IMR-90 (cell line): ENCODE measurements at regions not wholly inside any gene's neighbourhood (a gene's known extent, or its start where the extent isn't known, plus 50 kb on each side); places are given as distances from the start of the nearest gene placed in this dataset.

Experiments used
- ATAC-seq: fragments of 200-7000 bp; cut with Tn5 transposase; 2 replicates; pipeline ENCODE4 v1.9.1; 2020; ENCODE audit warnings: low read depth, mild to moderate bottlenecking, moderate library complexity
- BruUV-seq: library from RNA; stranded (reverse); fragments of 400-500 nt; replicated peaks from 2 replicates; lab custom pipeline; 2021; lab: Mats Ljungman, UMichigan
- CTCF ChIA-PET: fragments of 300-600 bp; formaldehyde crosslinking; extraction: SDS; loops from one replicate; lab custom pipeline; 2021; ENCODE audit warnings: antibody characterized with exemption; lab: Yijun Ruan, JAX
- POLR2A ChIA-PET: fragments of 300-600 bp; sonication (Branson Sonifier 250); formaldehyde crosslinking; loops from one replicate; lab custom pipeline; 2022; ENCODE audit warnings: antibody characterized with exemption; ENCODE audit not compliant: unreplicated experiment; lab: Charles Lee
- DNase-seq: peaks from one replicate; pipeline ENCODE4 v3.0.0; 2013
- H2AFZ ChIP-seq: replicated peaks from 2 replicates; pipeline ENCODE3; 2013; ENCODE audit warnings: low read length, mild to moderate bottlenecking; ENCODE audit not compliant: poor library complexity
- H2AK5ac ChIP-seq: 2 replicates; pipeline ENCODE4 v1.6.1; 2013; ENCODE audit warnings: low read depth, low read length, inconsistent platforms
- H2AK9ac ChIP-seq: replicated peaks from 2 replicates; pipeline ENCODE3; 2013; ENCODE audit warnings: mild to moderate bottlenecking, low read depth, low read length, moderate library complexity; ENCODE audit not compliant: poor library complexity
- H2BK120ac ChIP-seq: 2 replicates; pipeline ENCODE4 v1.6.1; 2013; ENCODE audit warnings: low read depth, low read length, inconsistent platforms
- H2BK15ac ChIP-seq: 3 replicates; pipeline ENCODE4 v1.6.1; 2013; ENCODE audit warnings: low read depth, low read length, inconsistent platforms
- H2BK20ac ChIP-seq: 2 replicates; pipeline ENCODE4 v1.6.1; 2013; ENCODE audit warnings: low read depth, mild to moderate bottlenecking, inconsistent platforms, low read length, moderate library complexity
- H2BK5ac ChIP-seq: 2 replicates; pipeline ENCODE4 v1.6.1; 2013; ENCODE audit warnings: mild to moderate bottlenecking, low read depth, low read length, inconsistent platforms; ENCODE audit not compliant: poor library complexity, severe bottlenecking
- H3K14ac ChIP-seq: replicated peaks from 2 replicates; pipeline ENCODE4 v1.6.1; 2013; ENCODE audit warnings: low read depth, low read length, inconsistent platforms
- H3K18ac ChIP-seq: 2 replicates; pipeline ENCODE4 v1.6.1; 2013; ENCODE audit warnings: low read depth, low read length, control low read depth
- H3K23ac ChIP-seq: 2 replicates; pipeline ENCODE4 v1.6.1; 2013; ENCODE audit warnings: low read depth, low read length, inconsistent platforms
- H3K27ac ChIP-seq: 2 replicates; pipeline ENCODE4 v1.5.1; 2013; ENCODE audit warnings: mild to moderate bottlenecking, control low read depth, low read length; ENCODE audit not compliant: insufficient read depth
- H3K27me3 ChIP-seq: 2 replicates; pipeline ENCODE4 v1.6.1; 2013; ENCODE audit warnings: low read length; ENCODE audit not compliant: control insufficient read depth, insufficient read depth
- H3K36me3 ChIP-seq: 2 replicates; pipeline ENCODE4 v1.6.1; 2013; ENCODE audit warnings: low read length, mixed read lengths; ENCODE audit not compliant: control insufficient read depth, insufficient read depth
- H3K4ac ChIP-seq: 2 replicates; pipeline ENCODE4 v1.6.1; 2013; ENCODE audit warnings: low read depth, low read length, inconsistent platforms
- H3K4me1 ChIP-seq: 2 replicates; pipeline ENCODE4 v1.6.1; 2013; ENCODE audit warnings: low read length, mixed read lengths; ENCODE audit not compliant: control insufficient read depth, insufficient read depth
- H3K4me2 ChIP-seq: 2 replicates; pipeline ENCODE4 v1.6.1; 2013; ENCODE audit warnings: low read depth, mild to moderate bottlenecking, control low read depth, low read length, moderate library complexity
- H3K4me3 ChIP-seq: 2 replicates; pipeline ENCODE4 v1.5.1; 2013; ENCODE audit warnings: low read depth, mild to moderate bottlenecking, control low read depth, low read length, moderate library complexity; ENCODE audit not compliant: insufficient read depth
- H3K56ac ChIP-seq: 2 replicates; pipeline ENCODE4 v1.6.1; 2013; ENCODE audit warnings: low read length, inconsistent platforms; ENCODE audit not compliant: insufficient read depth; ENCODE audit errors: extremely low read depth
- H3K79me1 ChIP-seq, 2 experiments: 2 replicates each; pipeline ENCODE4 v1.6.1; 2013; ENCODE audit warnings: low read length in 2 of 2, inconsistent platforms in 1 of 2, low read depth in 1 of 2
- H3K9ac ChIP-seq: 2 replicates; pipeline ENCODE4 v1.6.1; 2013; ENCODE audit warnings: low read depth, low read length, control low read depth
- H3K9me1 ChIP-seq: 2 replicates; pipeline ENCODE4 v1.6.1; 2013; ENCODE audit warnings: low read length, inconsistent platforms; ENCODE audit not compliant: insufficient read depth
- H3K9me3 ChIP-seq: 2 replicates; pipeline ENCODE4 v1.6.1; 2013; ENCODE audit warnings: low read length; ENCODE audit not compliant: control insufficient read depth, insufficient read depth
- H4K20me1 ChIP-seq: 2 replicates; pipeline ENCODE4 v1.6.1; 2013; ENCODE audit warnings: low read length, inconsistent platforms; ENCODE audit not compliant: insufficient read depth
- H4K5ac ChIP-seq: 2 replicates; pipeline ENCODE4 v1.6.1; 2013; ENCODE audit warnings: mild to moderate bottlenecking, low read depth, low read length, control low read depth
- H4K8ac ChIP-seq, 2 experiments: 2 replicates each; pipeline ENCODE4 v1.6.1; 2013; ENCODE audit warnings: low read depth in 2 of 2, low read length in 2 of 2, control low read depth in 1 of 2, inconsistent platforms in 1 of 2
- H4K91ac ChIP-seq: 2 replicates; pipeline ENCODE4 v1.6.1; 2013; ENCODE audit warnings: low read depth, low read length, inconsistent platforms; ENCODE audit not compliant: insufficient read depth
- BHLHE40 ChIP-seq: fragments of 150-350 bp; IDR thresholded peaks from 2 replicates; pipeline ENCODE4 v1.6.1; 2016; ENCODE audit warnings: mild to moderate bottlenecking, low read depth, low read length
- CEBPB ChIP-seq: IDR thresholded peaks from 2 replicates; pipeline ENCODE4 v1.6.1; 2012; ENCODE audit warnings: low read depth, low read length, improper control_type of control experiment
- CHD1 ChIP-seq: IDR thresholded peaks from 2 replicates; pipeline ENCODE4 v1.6.1; 2012; ENCODE audit warnings: low read depth, low read length, improper control_type of control experiment
- FOS ChIP-seq: fragments of 150-350 bp; IDR thresholded peaks from 2 replicates; pipeline ENCODE4 v1.6.1; 2016; ENCODE audit warnings: low read depth, low read length
- MAFK ChIP-seq: IDR thresholded peaks from 2 replicates; pipeline ENCODE4 v1.6.1; 2012; ENCODE audit warnings: low read depth, low read length, improper control_type of control experiment
- MAZ ChIP-seq: IDR thresholded peaks from 2 replicates; pipeline ENCODE4 v1.6.1; 2012; ENCODE audit warnings: low read depth, mild to moderate bottlenecking, low read length, improper control_type of control experiment, moderate library complexity, borderline replicate concordance
- MXI1 ChIP-seq: IDR thresholded peaks from 2 replicates; pipeline ENCODE4 v1.6.1; 2012; ENCODE audit warnings: low read depth, mild to moderate bottlenecking, low read length, moderate library complexity, borderline replicate concordance
- NFE2L2 ChIP-seq: fragments of 150-350 bp; IDR thresholded peaks from 2 replicates; pipeline ENCODE4 v1.6.1; 2016; ENCODE audit warnings: low read depth, mild to moderate bottlenecking, low read length
- POLR2A ChIP-seq: IDR thresholded peaks from 2 replicates; pipeline ENCODE4 v1.6.1; 2012; ENCODE audit warnings: mild to moderate bottlenecking, low read depth, low read length
- RAD21 ChIP-seq: IDR thresholded peaks from 2 replicates; pipeline ENCODE4 v1.6.1; 2012; ENCODE audit warnings: low read length, improper control_type of control experiment
- RCOR1 ChIP-seq: IDR thresholded peaks from 2 replicates; pipeline ENCODE4 v1.6.1; 2012; ENCODE audit warnings: mild to moderate bottlenecking, low read length, improper control_type of control experiment; ENCODE audit not compliant: insufficient replicate concordance
- RFX5 ChIP-seq: IDR thresholded peaks from 2 replicates; pipeline ENCODE4 v1.8.0; 2012; ENCODE audit warnings: low read depth, mild to moderate bottlenecking, low read length, moderate library complexity
- SMC3 ChIP-seq: fragments of 150-350 bp; IDR thresholded peaks from 2 replicates; pipeline ENCODE4 v1.6.1; 2016; ENCODE audit warnings: low read depth, mild to moderate bottlenecking, antibody characterized with exemption, low read length, moderate library complexity
- dilution Hi-C: fragments of 300-500 bp; cut with HindIII; formaldehyde crosslinking; loops from one replicate; pipeline ENCODE4 v1.14.3; 2018; ENCODE audit warnings: low sequenced_read_pairs; ENCODE audit not compliant: unreplicated experiment
- in situ Hi-C: fragments of 300-500 bp; cut with MboI; formaldehyde crosslinking; loops from 3 replicates; pipeline ENCODE4 v1.14.3; 2019; ENCODE audit warnings: low sequenced_read_pairs, inconsistent platforms, mixed read lengths
- intact Hi-C: fragments of 100-400 bp; cut with micrococcal nuclease; formaldehyde crosslinking; loops from 2 replicates; pipeline ENCODE4 v1.10.0; 2022
- TF ChIP-seq, protein P1 (sequence below): fragments of 150-350 bp; IDR thresholded peaks from 2 replicates; pipeline ENCODE4 v1.6.1; 2016; ENCODE audit warnings: low read depth, mild to moderate bottlenecking, low read length, moderate library complexity, borderline replicate concordance
- TF ChIP-seq, protein P2 (sequence below): conservative IDR thresholded peaks from 2 replicates; pipeline ENCODE4 v1.5.1; 2012; ENCODE audit warnings: mild to moderate bottlenecking, low read depth, low read length, improper control_type of control experiment
- TF ChIP-seq, protein P3 (sequence below): fragments of 150-350 bp; IDR thresholded peaks from 2 replicates; pipeline ENCODE4 v1.6.1; 2017; ENCODE audit warnings: mild to moderate bottlenecking, antibody characterized with exemption, low read length, low read depth

DNA sequence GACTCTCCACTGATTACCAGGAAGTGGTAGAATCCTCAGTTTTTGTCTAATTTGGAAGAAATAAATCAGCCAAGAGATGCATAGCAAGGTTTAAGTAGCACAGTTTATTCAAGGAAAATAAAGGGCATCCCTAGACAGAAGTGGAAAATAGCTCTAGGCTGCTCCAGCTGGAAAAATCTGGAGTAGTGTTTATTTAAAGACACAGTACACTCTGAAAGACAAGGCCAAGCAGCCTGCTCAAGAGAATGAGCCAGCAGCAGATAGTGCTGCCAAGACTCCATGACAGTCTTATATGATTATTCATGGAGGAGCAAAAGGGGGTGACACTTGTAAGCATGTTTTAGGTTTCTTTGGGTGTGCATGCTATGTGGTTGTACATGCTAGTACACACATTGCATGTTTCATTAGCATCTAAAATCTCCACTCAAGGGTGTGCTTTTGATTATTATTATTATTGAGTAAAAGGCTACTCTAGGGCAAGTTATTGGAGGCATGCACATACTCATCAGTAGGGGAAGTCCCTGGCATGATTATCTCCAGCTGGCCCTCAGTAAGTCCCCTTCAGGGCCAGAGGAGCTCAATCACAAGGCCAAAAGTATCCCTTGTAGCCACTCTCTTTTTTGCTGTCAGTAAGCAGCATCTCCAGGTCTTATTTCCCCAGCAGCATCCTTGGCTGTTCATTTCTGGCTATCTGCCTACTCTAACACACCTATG is 85.1 kb upstream of the USP9Y start:
- H3K36me3 ChIP-seq: no peaks in the 10 kb centered on the region
- H3K23ac ChIP-seq: no peak overlapping the region
- no peak overlapping the region for H4K5ac ChIP-seq
- no peaks in the 10 kb centered on the region for H4K20me1 ChIP-seq
- H3K9me3 ChIP-seq: no peaks in the 10 kb centered on the region
- H3K27me3 ChIP-seq: no peaks in the 10 kb centered on the region
- H2BK5ac ChIP-seq: no peak overlapping the region
- H3K4me1 ChIP-seq: no peaks in the 10 kb centered on the region
- H2AK9ac ChIP-seq: no peak overlapping the region
- H3K4me2 ChIP-seq: no peak overlapping the region
- no peak for TF ChIP-seq FOS
- TF ChIP-seq, protein P1, sequence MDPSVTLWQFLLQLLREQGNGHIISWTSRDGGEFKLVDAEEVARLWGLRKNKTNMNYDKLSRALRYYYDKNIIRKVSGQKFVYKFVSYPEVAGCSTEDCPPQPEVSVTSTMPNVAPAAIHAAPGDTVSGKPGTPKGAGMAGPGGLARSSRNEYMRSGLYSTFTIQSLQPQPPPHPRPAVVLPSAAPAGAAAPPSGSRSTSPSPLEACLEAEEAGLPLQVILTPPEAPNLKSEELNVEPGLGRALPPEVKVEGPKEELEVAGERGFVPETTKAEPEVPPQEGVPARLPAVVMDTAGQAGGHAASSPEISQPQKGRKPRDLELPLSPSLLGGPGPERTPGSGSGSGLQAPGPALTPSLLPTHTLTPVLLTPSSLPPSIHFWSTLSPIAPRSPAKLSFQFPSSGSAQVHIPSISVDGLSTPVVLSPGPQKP: no peak
- no peak for TF ChIP-seq RCOR1
- no peak for TF ChIP-seq NFE2L2
- TF ChIP-seq SMC3: no peak
- TF ChIP-seq, protein P2, sequence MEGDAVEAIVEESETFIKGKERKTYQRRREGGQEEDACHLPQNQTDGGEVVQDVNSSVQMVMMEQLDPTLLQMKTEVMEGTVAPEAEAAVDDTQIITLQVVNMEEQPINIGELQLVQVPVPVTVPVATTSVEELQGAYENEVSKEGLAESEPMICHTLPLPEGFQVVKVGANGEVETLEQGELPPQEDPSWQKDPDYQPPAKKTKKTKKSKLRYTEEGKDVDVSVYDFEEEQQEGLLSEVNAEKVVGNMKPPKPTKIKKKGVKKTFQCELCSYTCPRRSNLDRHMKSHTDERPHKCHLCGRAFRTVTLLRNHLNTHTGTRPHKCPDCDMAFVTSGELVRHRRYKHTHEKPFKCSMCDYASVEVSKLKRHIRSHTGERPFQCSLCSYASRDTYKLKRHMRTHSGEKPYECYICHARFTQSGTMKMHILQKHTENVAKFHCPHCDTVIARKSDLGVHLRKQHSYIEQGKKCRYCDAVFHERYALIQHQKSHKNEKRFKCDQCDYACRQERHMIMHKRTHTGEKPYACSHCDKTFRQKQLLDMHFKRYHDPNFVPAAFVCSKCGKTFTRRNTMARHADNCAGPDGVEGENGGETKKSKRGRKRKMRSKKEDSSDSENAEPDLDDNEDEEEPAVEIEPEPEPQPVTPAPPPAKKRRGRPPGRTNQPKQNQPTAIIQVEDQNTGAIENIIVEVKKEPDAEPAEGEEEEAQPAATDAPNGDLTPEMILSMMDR: no peak
- TF ChIP-seq, protein P3, sequence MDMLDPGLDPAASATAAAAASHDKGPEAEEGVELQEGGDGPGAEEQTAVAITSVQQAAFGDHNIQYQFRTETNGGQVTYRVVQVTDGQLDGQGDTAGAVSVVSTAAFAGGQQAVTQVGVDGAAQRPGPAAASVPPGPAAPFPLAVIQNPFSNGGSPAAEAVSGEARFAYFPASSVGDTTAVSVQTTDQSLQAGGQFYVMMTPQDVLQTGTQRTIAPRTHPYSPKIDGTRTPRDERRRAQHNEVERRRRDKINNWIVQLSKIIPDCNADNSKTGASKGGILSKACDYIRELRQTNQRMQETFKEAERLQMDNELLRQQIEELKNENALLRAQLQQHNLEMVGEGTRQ: no peak
- no peak for TF ChIP-seq CHD1
- no peak for TF ChIP-seq MXI1
- TF ChIP-seq CEBPB: no peak
- TF ChIP-seq RAD21: no peak
- no peak for TF ChIP-seq MAFK
- TF ChIP-seq POLR2A: no peak
- no peak for TF ChIP-seq MAZ
- TF ChIP-seq RFX5: no peak
- no peak for TF ChIP-seq BHLHE40
- H2BK15ac ChIP-seq: no peak overlapping the region
- no peak overlapping the region for H3K14ac ChIP-seq
- no peak overlapping the region for H3K18ac ChIP-seq
- in situ Hi-C loops: no loop called here
- H3K9ac ChIP-seq: no peak overlapping the region
- no peak overlapping the region for H2BK120ac ChIP-seq
- H3K27ac ChIP-seq: no peak overlapping the region
- no TSS peak for BruUV-seq
- H2AFZ ChIP-seq: no peak overlapping the region
- no peak overlapping the region for H2BK20ac ChIP-seq
- ChIA-PET CTCF (no interaction called here), POLR2A (no interaction called here)
- no peak overlapping the region for H4K8ac ChIP-seq
- no peaks in the 10 kb centered on the region for H3K9me1 ChIP-seq
- no peak overlapping the region for H3K56ac ChIP-seq
- no peak overlapping the region for H3K4me3 ChIP-seq
- DNase-seq: no peak
- H3K79me1 ChIP-seq: no peaks in the 10 kb centered on the region
- no peak overlapping the region for H3K4ac ChIP-seq
- no peak overlapping the region for H2AK5ac ChIP-seq
- no peak overlapping the region for H4K91ac ChIP-seq
- intact Hi-C loops: no loop called here
- ATAC-seq: no peak
- dilution Hi-C loops: no loop called here
